OCI-LY3 (cell line): ENCODE measurements at regions not wholly inside any gene's neighbourhood (a gene's known extent, or its start where the extent isn't known, plus 50 kb on each side); places are given as distances from the start of the nearest gene placed in this dataset.

Experiments used
- H2AFZ ChIP-seq: fragments of 200-600, 300-600 bp; shearing (Covaris generic); 2 replicates; pipeline ENCODE4 v1.6.0; 2014; ENCODE audit warnings: antibody characterized with exemption, low read depth, low read length
- H3K27ac ChIP-seq: fragments of 200-600, 300-600 bp; sonication (generic); 2 replicates; pipeline ENCODE4 v1.5.1; 2014; ENCODE audit warnings: mild to moderate bottlenecking, low read length, moderate library complexity, mixed read lengths
- H3K27me3 ChIP-seq: fragments of 200-600, 300-600 bp; sonication (generic); 2 replicates; pipeline ENCODE4 v1.6.1; 2014; ENCODE audit warnings: low read depth, low read length, mixed read lengths
- H3K36me3 ChIP-seq: fragments of 200-600, 300-600 bp; sonication (generic); replicated peaks from 2 replicates; pipeline ENCODE3; 2014; ENCODE audit warnings: low read depth, low read length, mixed read lengths
- H3K4me1 ChIP-seq: fragments of 300-600, 200-600 bp; sonication (generic); 2 replicates; pipeline ENCODE4 v1.6.1; 2014; ENCODE audit warnings: low read length, mixed read lengths
- H3K4me2 ChIP-seq: fragments of 200-600, 300-600 bp; sonication (generic); 2 replicates; pipeline ENCODE4 v1.6.1; 2014; ENCODE audit warnings: low read length, mixed read lengths
- H3K4me3 ChIP-seq: fragments of 300-600, 200-600 bp; sonication (generic); 2 replicates; pipeline ENCODE4 v1.5.1; 2014; ENCODE audit warnings: antibody characterized with exemption, mild to moderate bottlenecking, low read length, moderate library complexity
- H3K79me2 ChIP-seq: fragments of 300-600, 200-600 bp; shearing (Covaris generic); 2 replicates; pipeline ENCODE4 v1.6.1; 2014; ENCODE audit warnings: mild to moderate bottlenecking, low read length, mixed read lengths
- H3K9ac ChIP-seq: fragments of 300-600, 200-600 bp; shearing (Covaris generic); 2 replicates; pipeline ENCODE4 v1.6.0; 2014; ENCODE audit warnings: mild to moderate bottlenecking, low read length, moderate library complexity
- H3K9me3 ChIP-seq: fragments of 200-600, 300-600 bp; shearing (Covaris generic); 2 replicates; pipeline ENCODE4 v1.6.1; 2014; ENCODE audit warnings: low read length, mixed read lengths; ENCODE audit not compliant: insufficient read depth
- H4K20me1 ChIP-seq: fragments of 200-600, 300-600 bp; sonication (generic); 2 replicates; pipeline ENCODE4 v1.6.1; 2016; ENCODE audit warnings: low read length, mixed read lengths; ENCODE audit not compliant: insufficient read depth
- CTCF ChIP-seq: fragments of 200-600, 300-600 bp; sonication (generic); IDR thresholded peaks from 2 replicates; pipeline ENCODE4 v1.5.1; 2014; ENCODE audit warnings: antibody characterized with exemption, low read length, low read depth
- EZH2phosphoT487 ChIP-seq: fragments of 200-600 bp; shearing (Covaris generic); IDR thresholded peaks from 2 replicates; pipeline ENCODE4 v1.6.1; 2018; ENCODE audit warnings: antibody characterized with exemption, mixed run types, low read depth

GRCh38 chr7:49638166-49638565, 135.3 kb upstream of the VWC2 start:
- Histone ChIP-seq H3K27ac (no peak overlapping the region), H3K27me3 (no peaks in the 10 kb centered on the region), H3K9ac (no peak overlapping the region), H3K4me1 (peaks cover 9% of the 10 kb centered on the region), H3K9me3 (no peaks in the 10 kb centered on the region), H3K4me2 (no peak overlapping the region), H3K79me2 (no peaks in the 10 kb centered on the region), H2AFZ (no peak overlapping the region), H3K4me3 (no peak overlapping the region), H3K36me3 (no peaks in the 10 kb centered on the region), H4K20me1 (no peaks in the 10 kb centered on the region)
- TF ChIP-seq CTCF (no peak), EZH2phosphoT487 (no peak)

GRCh38 chr7:49639068-49639593, 134.3 kb upstream of the VWC2 start:
- no peak for TF ChIP-seq EZH2phosphoT487
- no peak for TF ChIP-seq CTCF
- Histone ChIP-seq H4K20me1 (no peaks in the 10 kb centered on the region), H3K4me2 (no peak overlapping the region), H3K36me3 (no peaks in the 10 kb centered on the region), H3K27ac (no peak overlapping the region), H3K9ac (no peak overlapping the region), H3K4me1 (peaks cover 9% of the 10 kb centered on the region), H3K27me3 (no peaks in the 10 kb centered on the region), H2AFZ (no peak overlapping the region), H3K79me2 (no peaks in the 10 kb centered on the region), H3K9me3 (no peaks in the 10 kb centered on the region), H3K4me3 (no peak overlapping the region)

- H3K27me3 ChIP-seq: no peaks in the 10 kb centered on the region
- H3K27ac ChIP-seq: no peak overlapping the region
- no peaks in the 10 kb centered on the region for H4K20me1 ChIP-seq
- TF ChIP-seq EZH2phosphoT487 (no peak), CTCF (no peak)
- H3K4me1 ChIP-seq: peaks cover 9% of the 10 kb centered on the region
- no peaks in the 10 kb centered on the region for H3K9me3 ChIP-seq
- H3K4me2 ChIP-seq: no peak overlapping the region
- no peaks in the 10 kb centered on the region for H3K79me2 ChIP-seq
- H3K36me3 ChIP-seq: no peaks in the 10 kb centered on the region
- H3K9ac ChIP-seq: no peak overlapping the region
- no peak overlapping the region for H3K4me3 ChIP-seq
- H2AFZ ChIP-seq: no peak overlapping the region
These were observed 133.6 kb upstream of the VWC2 start for GRCh38 chr7:49639808-49640207.

- Histone ChIP-seq H3K9me3 (no peaks in the 10 kb centered on the region), H3K9ac (no peak overlapping the region), H3K27me3 (no peaks in the 10 kb centered on the region), H2AFZ (no peak overlapping the region), H3K4me3 (no peak overlapping the region), H4K20me1 (no peaks in the 10 kb centered on the region), H3K4me1 (peaks cover 9% of the 10 kb centered on the region), H3K4me2 (no peak overlapping the region), H3K36me3 (no peaks in the 10 kb centered on the region), H3K79me2 (no peaks in the 10 kb centered on the region), H3K27ac (no peak overlapping the region)
- TF ChIP-seq CTCF (no peak), EZH2phosphoT487 (no peak)
These were observed 130.1 kb upstream of the VWC2 start for GRCh38 chr7:49643321-49643720.
